Astrocyte (in vitro differentiated cells and primary cell): ENCODE measurements at regions not wholly inside any gene's neighbourhood (a gene's known extent, or its start where the extent isn't known, plus 50 kb on each side); places are given as distances from the start of the nearest gene placed in this dataset.

Source experiments
- EZH2 ChIP-seq: IDR thresholded peaks from 2 replicates; pipeline ENCODE4 v1.6.1; 2012; ENCODE audit warnings: mild to moderate bottlenecking, low read length, inconsistent platforms; ENCODE audit not compliant: insufficient read depth
- TF ChIP-seq, protein P1 (sequence below): IDR thresholded peaks from 2 replicates; pipeline ENCODE4 v1.5.1; 2011; ENCODE audit warnings: low read depth, mild to moderate bottlenecking, inconsistent platforms, low read length, moderate library complexity; ENCODE audit not compliant: insufficient read depth

DNA sequence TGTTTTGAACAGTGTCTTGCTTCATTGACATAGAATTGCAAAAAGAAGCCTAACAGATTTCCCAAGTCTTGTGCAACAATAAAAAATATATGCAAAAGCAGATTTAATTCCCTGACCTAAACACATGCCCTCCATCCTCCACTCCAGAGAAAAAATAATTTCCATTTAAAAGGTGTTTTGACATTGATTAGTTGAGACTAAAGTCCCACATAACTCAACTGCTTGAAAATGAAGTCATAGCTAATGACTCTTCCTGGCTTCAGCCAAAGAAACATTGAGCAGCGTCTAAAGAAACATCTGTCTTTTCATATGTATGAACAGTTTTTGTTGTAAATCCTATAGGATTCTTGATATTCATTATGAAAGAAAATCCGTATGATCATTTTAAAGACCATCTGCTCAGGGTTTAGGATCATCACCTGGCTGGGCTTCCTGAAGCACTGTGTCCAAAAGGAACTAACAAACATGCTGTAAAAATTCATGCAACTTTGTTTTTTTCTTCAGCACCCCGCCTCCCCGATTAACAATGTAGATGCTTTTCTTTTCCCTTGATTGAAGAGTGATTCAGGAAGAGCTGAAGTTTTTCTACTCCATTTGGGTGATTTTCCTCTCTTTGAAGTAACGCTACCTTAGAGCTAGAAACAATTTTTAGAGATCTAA, 273.4 kb downstream of the HS3ST1 start:
- TF ChIP-seq, protein P1, sequence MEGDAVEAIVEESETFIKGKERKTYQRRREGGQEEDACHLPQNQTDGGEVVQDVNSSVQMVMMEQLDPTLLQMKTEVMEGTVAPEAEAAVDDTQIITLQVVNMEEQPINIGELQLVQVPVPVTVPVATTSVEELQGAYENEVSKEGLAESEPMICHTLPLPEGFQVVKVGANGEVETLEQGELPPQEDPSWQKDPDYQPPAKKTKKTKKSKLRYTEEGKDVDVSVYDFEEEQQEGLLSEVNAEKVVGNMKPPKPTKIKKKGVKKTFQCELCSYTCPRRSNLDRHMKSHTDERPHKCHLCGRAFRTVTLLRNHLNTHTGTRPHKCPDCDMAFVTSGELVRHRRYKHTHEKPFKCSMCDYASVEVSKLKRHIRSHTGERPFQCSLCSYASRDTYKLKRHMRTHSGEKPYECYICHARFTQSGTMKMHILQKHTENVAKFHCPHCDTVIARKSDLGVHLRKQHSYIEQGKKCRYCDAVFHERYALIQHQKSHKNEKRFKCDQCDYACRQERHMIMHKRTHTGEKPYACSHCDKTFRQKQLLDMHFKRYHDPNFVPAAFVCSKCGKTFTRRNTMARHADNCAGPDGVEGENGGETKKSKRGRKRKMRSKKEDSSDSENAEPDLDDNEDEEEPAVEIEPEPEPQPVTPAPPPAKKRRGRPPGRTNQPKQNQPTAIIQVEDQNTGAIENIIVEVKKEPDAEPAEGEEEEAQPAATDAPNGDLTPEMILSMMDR: no peak
- TF ChIP-seq EZH2: no peak
